Esophagus muscularis mucosa (tissue), 4 donors: ENCODE measurements at regions not wholly inside any gene's neighbourhood (a gene's known extent, or its start where the extent isn't known, plus 50 kb on each side); places are given as distances from the start of the nearest gene placed in this dataset.

ENCODE experiments used
- DNase-seq: peaks from one replicate; pipeline ENCODE4 v3.0.0-alpha.2; 2017; ENCODE audit errors: extremely low spot score
- H3K27ac ChIP-seq, 4 donors: fragments of 200-600 bp; sonication (generic); replicated peaks in 1 of 4; 1 replicate in 3 of 4; 2 replicates in 1 of 4; pipeline ENCODE4 v1.5.1; 2016 to 2019; ENCODE audit warnings: mild to moderate bottlenecking in 1 of 4
- H3K27me3 ChIP-seq, 4 donors: fragments of 200-600 bp; sonication (generic); one replicate each; pipeline versions ENCODE4 v1.5.1 to v1.6.0; 2016 to 2019
- H3K36me3 ChIP-seq, 4 donors: fragments of 200-600 bp; sonication (generic); one replicate each; pipeline ENCODE4 v1.5.1; 2016 to 2019
- H3K4me1 ChIP-seq, 4 donors: fragments of 200-600 bp; sonication (generic); one replicate each; pipeline ENCODE4 v1.5.1; 2016 to 2019
- H3K4me3 ChIP-seq, 4 donors: fragments of 200-600 bp; sonication (generic); 1 replicate in 2 of 4; 2 replicates in 2 of 4; pipeline ENCODE4 v1.5.1; 2016 to 2019; ENCODE audit warnings: mild to moderate bottlenecking in 4 of 4, moderate library complexity in 1 of 4
- H3K9me3 ChIP-seq, 4 donors: fragments of 200-600 bp; sonication (generic); 1 replicate in 3 of 4; 2 replicates in 1 of 4; pipeline ENCODE4 v1.5.1; 2016 to 2019
- EP300 ChIP-seq: sonication (generic); formaldehyde crosslinking; IDR thresholded peaks from one replicate; pipeline ENCODE4 v1.6.1; 2017; ENCODE audit warnings: antibody characterized with exemption
- POLR2A ChIP-seq: fragments of 450-650 bp; IDR thresholded peaks from one replicate; pipeline ENCODE4 v1.6.1; 2017; ENCODE audit warnings: antibody characterized with exemption, moderate library complexity, mild to moderate bottlenecking, low read depth
- POLR2AphosphoS5 ChIP-seq, 2 donors: sonication (generic); formaldehyde crosslinking; IDR thresholded peaks; one replicate each; pipeline ENCODE4 v1.6.1; 2017; ENCODE audit warnings: antibody characterized with exemption in 2 of 2
- WGBS: methylation state at CpG from one replicate; pipeline ENCODE4 v1.1.5; 2018; 5-methylcytosine and 5-hydroxymethylcytosine counted together
- intact Hi-C: fragments of 100-400 bp; cut with DNase I; formaldehyde crosslinking; loops from one replicate; pipeline ENCODE4 v1.15.1; 2023
- TF ChIP-seq, protein P1 (sequence below), 3 experiments: fragments of 200-600 bp in 2 of 3; fragments of 450-650 bp in 1 of 3; sonication (generic) in 2 of 3; IDR thresholded peaks; one replicate each; pipeline ENCODE4 v1.5.1; 2017 to 2019; ENCODE audit warnings: antibody characterized with exemption in 3 of 3, mild to moderate bottlenecking in 2 of 3, moderate library complexity in 1 of 3

DNA sequence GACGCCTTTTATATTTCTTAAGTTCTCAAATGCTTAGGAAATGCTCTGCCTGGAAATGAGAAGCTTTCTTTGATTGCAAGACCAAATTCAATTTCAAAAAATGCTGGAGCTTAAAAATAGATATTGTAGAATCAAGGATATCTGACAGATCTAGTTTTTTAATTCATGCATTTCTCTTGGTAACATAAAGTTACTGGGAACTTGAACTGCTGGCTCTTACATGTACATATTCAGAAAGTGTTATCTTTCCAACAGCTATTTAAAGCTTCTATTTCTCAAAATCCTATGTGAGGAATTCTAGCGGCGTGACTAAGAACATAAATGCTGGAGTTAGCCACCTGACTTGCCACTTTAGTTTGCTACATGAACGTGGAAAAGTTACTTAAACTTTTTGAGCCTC, 109.3 kb downstream of the C3orf38 start:
- intact Hi-C loops, result no loop called here
- TF ChIP-seq, protein P1, sequence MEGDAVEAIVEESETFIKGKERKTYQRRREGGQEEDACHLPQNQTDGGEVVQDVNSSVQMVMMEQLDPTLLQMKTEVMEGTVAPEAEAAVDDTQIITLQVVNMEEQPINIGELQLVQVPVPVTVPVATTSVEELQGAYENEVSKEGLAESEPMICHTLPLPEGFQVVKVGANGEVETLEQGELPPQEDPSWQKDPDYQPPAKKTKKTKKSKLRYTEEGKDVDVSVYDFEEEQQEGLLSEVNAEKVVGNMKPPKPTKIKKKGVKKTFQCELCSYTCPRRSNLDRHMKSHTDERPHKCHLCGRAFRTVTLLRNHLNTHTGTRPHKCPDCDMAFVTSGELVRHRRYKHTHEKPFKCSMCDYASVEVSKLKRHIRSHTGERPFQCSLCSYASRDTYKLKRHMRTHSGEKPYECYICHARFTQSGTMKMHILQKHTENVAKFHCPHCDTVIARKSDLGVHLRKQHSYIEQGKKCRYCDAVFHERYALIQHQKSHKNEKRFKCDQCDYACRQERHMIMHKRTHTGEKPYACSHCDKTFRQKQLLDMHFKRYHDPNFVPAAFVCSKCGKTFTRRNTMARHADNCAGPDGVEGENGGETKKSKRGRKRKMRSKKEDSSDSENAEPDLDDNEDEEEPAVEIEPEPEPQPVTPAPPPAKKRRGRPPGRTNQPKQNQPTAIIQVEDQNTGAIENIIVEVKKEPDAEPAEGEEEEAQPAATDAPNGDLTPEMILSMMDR (IDR thresholded peaks at IDR 0.05), result no peak
- no peak for TF ChIP-seq POLR2A
- TF ChIP-seq EP300, result no peak
- no peak for TF ChIP-seq POLR2AphosphoS5 (IDR thresholded peaks at IDR 0.05)
- Histone ChIP-seq H3K27ac (no peak overlapping the region), H3K9me3 (no peaks in the 10 kb centered on the region), H3K27me3 (no peaks in the 10 kb centered on the region), H3K4me1 (no peaks in the 10 kb centered on the region), H3K4me3 (no peak overlapping the region), H3K36me3 (no peaks in the 10 kb centered on the region)
- no peak for DNase-seq
- 88% methylated on average over 4 of the region's 4 CpGs for WGBS

DNA sequence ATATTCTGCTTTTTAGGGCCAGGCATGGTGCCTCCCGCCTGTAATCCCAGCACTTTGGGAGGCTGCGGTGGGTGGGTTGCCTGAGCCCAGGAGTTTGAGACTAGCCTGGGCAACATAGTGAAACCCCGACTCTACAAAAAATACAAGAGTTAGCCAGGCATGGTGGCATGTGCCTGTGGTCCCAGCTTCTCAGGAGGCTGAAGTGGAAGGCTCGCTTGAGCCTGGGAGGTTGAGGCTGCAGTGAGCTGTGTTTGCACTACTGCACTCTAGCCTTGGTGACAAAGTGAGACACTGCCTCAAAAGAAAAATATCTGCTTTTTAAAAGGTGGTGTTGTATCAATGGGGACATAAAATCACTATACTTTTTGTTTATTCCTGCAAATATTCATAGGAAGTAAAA, 112.8 kb downstream of the C3orf38 start:
- Histone ChIP-seq H3K4me3 (no peak overlapping the region), H3K36me3 (no peaks in the 10 kb centered on the region), H3K9me3 (no peaks in the 10 kb centered on the region), H3K4me1 (peaks cover 0 to 5% (median 2%) of the 10 kb centered on the region in 4 donors), H3K27me3 (no peaks in the 10 kb centered on the region), H3K27ac (no peak overlapping the region)
- 75% methylated on average over 4 of the region's 4 CpGs for WGBS
- intact Hi-C loops, result no loop called here
- TF ChIP-seq, protein P1 (IDR thresholded peaks at IDR 0.05), result no peak
- no peak for TF ChIP-seq EP300
- TF ChIP-seq POLR2AphosphoS5 (IDR thresholded peaks at IDR 0.05), result no peak
- no peak for TF ChIP-seq POLR2A
- no peak for DNase-seq

DNA sequence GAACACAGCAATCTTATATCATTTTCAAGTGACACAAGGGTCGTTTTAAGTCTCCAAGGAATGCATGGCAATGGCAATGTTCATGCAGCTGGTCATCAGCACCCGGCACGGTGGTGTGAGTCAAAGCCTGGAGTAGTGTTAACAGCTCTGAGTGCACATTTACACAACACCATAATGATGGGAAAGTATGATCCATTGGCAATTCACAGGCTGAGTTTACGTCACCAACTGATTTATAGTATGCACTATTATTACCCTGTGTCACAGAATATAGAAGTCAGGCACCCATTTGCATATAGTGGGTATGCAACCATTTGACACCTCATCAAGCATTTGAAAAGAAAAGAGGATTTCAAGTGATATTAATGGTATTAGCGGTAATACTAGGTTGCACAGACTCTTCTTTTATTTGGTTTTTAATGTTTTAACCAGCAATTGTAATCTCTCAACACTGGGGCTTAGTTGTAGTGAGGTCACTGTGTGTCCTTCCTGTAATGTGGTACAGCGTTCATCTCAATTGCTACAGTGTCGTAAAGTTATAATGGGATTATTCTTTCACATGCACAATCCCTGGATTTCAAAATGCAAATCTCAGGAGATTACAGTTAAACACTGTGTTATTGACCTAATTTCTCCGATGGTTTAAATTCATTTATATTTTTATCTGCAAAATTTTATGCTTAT, 113.8 kb downstream of the C3orf38 start:
- 73% methylated on average over 8 of the region's 8 CpGs for WGBS
- intact Hi-C loops, result no loop called here
- TF ChIP-seq EP300 (no peak), POLR2A (no peak), POLR2AphosphoS5 (IDR thresholded peaks at IDR 0.05) (no peak)
- TF ChIP-seq, protein P1 (IDR thresholded peaks at IDR 0.05), result no peak
- Histone ChIP-seq H3K36me3 (no peaks in the 10 kb centered on the region), H3K27ac (no peak overlapping the region), H3K9me3 (no peaks in the 10 kb centered on the region), H3K27me3 (no peaks in the 10 kb centered on the region), H3K4me1 (peaks cover 0 to 10% (median 5%) of the 10 kb centered on the region in 4 donors), H3K4me3 (no peak overlapping the region)
- no peak for DNase-seq

DNA sequence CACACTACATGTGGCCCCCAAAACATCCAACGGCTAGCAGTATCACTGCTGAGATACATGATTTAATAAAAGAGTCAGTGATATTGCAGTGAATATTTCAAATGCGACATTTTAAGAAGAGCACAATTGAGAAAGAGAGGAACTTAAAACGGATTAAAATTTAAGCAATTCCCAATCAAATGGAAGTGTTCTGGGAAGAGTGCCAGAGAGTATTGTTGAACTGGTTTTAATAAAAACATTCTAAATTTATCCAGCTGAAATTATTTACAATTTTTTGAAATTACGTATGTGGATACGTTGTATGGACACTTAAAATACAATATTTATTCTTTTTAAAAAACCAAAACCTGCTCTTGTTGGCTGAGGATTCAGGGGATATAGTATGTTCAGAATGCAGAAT, 117.7 kb downstream of the C3orf38 start:
- H3K4me3 ChIP-seq, result no peak overlapping the region
- no peaks in the 10 kb centered on the region for H3K9me3 ChIP-seq
- TF ChIP-seq POLR2AphosphoS5 (IDR thresholded peaks at IDR 0.05) (no peak), EP300 (no peak), POLR2A (no peak)
- TF ChIP-seq, protein P1 (IDR thresholded peaks at IDR 0.05), result no peak
- WGBS, result 20% methylated on average over 5 of the region's 5 CpGs
- intact Hi-C loops, result no loop called here
- H3K4me1 ChIP-seq, result peaks cover 0 to 10% (median 5%) of the 10 kb centered on the region in 4 donors
- H3K36me3 ChIP-seq, result no peaks in the 10 kb centered on the region
- H3K27me3 ChIP-seq, result no peaks in the 10 kb centered on the region
- no peak for DNase-seq
- no peak overlapping the region for H3K27ac ChIP-seq

DNA sequence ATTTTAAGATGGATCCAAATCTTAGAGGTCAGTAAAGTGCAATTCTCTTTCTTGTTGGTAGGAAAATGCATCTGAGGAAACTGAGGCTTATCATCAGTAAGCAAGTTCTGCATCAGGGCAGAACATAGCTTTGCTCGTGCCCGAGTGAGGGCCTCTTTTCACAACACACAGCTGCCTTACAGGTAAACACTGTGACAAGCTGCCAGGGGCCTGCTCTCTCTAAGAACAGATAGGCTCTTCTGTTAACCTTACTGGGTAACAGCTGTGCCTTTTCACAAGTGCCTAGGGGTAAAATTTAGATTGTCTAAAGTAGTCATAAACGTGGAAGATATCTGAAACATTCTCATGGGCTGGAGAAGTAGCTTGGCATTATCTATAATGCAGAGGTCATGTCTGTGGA, 118.1 kb downstream of the C3orf38 start:
- DNase-seq, result no peak
- Histone ChIP-seq H3K4me1 (peaks cover 0 to 10% (median 5%) of the 10 kb centered on the region in 4 donors), H3K4me3 (no peak overlapping the region), H3K27ac (no peak overlapping the region), H3K36me3 (no peaks in the 10 kb centered on the region), H3K27me3 (no peaks in the 10 kb centered on the region), H3K9me3 (no peaks in the 10 kb centered on the region)
- TF ChIP-seq POLR2AphosphoS5 (IDR thresholded peaks at IDR 0.05), result no peak
- no peak for TF ChIP-seq EP300
- TF ChIP-seq POLR2A, result no peak
- TF ChIP-seq, protein P1 (IDR thresholded peaks at IDR 0.05), result no peak
- WGBS, result 27% methylated on average over 3 of the region's 3 CpGs
- intact Hi-C loops, result no loop called here
